ENCODE measurements at regions not wholly inside any gene's neighbourhood (a gene's known extent, or its start where the extent isn't known, plus 50 kb on each side); places are given as distances from the start of the nearest gene placed in this dataset.

- H4K20me1 ChIP-seq (ENCODE audit: insufficient read depth, low read length) = no peaks in the 10 kb centered on the region
- H3K4me3 ChIP-seq (replicated peaks in 1 of 3; ENCODE audit: low read depth in 2 of 3, low read length in 3 of 3) = no peak overlapping the region
- no peak for DNase-seq
- no peaks in the 10 kb centered on the region for H3K79me2 ChIP-seq (ENCODE audit: insufficient read depth, low read length)
- H2AFZ ChIP-seq (ENCODE audit: insufficient read depth, low read depth, low read length, poor library complexity, severe bottlenecking) = no peak overlapping the region
- H3K9me3 ChIP-seq (replicated peaks in 1 of 2; ENCODE audit: control insufficient read depth in 1 of 2, insufficient read depth in 1 of 2, low read length in 2 of 2) = no peaks in the 10 kb centered on the region
- Mint-ChIP-seq H3K27ac (no peak overlapping the region), H3K27me3 (ENCODE audit: low read depth in 3 of 3) (peaks cover 0 to 2% (median 0%) of the 10 kb centered on the region in 3 donors), H3K4me1 (no peaks in the 10 kb centered on the region), H3K4me3 (no peak overlapping the region), H3K36me3 (no peaks in the 10 kb centered on the region), H3K9me3 (peaks cover 0 to 4% (median 0%) of the 10 kb centered on the region in 7 donors)
- no peak overlapping the region for H3K9ac ChIP-seq (ENCODE audit: insufficient read depth, low read length, poor library complexity, severe bottlenecking)
- H3K27me3 ChIP-seq (ENCODE audit: control insufficient read depth in 2 of 2, insufficient read depth in 2 of 2, low read length in 2 of 2) = no peaks in the 10 kb centered on the region
- intact Hi-C loops (cut with micrococcal nuclease) = no loop called here
- H3K4me1 ChIP-seq (ENCODE audit: control insufficient read depth in 1 of 2, insufficient read depth in 2 of 2, low read length in 2 of 2) = no peaks in the 10 kb centered on the region
- no peak for TF ChIP-seq CTCF (IDR thresholded peaks at IDR 0.05)
- no peak overlapping the region for H3K4me2 ChIP-seq (replicated peaks; ENCODE audit: extremely low read depth, low read length, poor library complexity, severe bottlenecking)
- H3K27ac ChIP-seq (ENCODE audit: low read depth in 1 of 2, low read length in 2 of 2) = no peak overlapping the region
- no peaks in the 10 kb centered on the region for H3K36me3 ChIP-seq (replicated peaks in 1 of 2; ENCODE audit: control insufficient read depth in 1 of 2, insufficient read depth in 2 of 2, low read length in 2 of 2)
These were observed 67.0 kb upstream of the NMUR2 start for GRCh38 chr5:152472083-152472482.

DNA sequence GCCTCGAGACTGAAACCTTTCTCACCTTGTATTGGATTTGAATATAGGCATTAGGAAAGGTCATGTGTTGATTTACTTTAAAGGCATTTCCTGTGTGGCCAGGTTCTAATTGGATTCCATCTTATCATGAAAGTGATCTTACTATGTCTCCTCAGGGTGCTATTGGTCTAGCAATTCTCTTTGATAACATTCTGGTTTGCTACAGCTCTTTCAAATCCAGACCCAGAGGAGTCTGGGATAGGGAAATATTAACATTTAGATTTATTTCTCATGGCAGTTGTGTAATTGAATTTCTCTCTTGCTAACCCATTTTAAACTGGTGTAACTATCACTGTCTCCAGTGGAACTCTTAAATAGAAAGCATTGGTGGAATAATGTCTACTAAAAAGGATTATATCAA is 69.9 kb upstream of the NMUR2 start:
- peaks cover 0 to 2% (median 0%) of the 10 kb centered on the region in 3 donors for H3K27me3 Mint-ChIP-seq (ENCODE audit: low read depth in 3 of 3)
- DNase-seq = no peak
- Histone ChIP-seq H3K9me3 (replicated peaks in 1 of 2; ENCODE audit: control insufficient read depth in 1 of 2, insufficient read depth in 1 of 2, low read length in 2 of 2) (no peaks in the 10 kb centered on the region), H3K27ac (ENCODE audit: low read depth in 1 of 2, low read length in 2 of 2) (no peak overlapping the region), H3K9ac (ENCODE audit: insufficient read depth, low read length, poor library complexity, severe bottlenecking) (no peak overlapping the region), H3K4me3 (replicated peaks in 1 of 3; ENCODE audit: low read depth in 2 of 3, low read length in 3 of 3) (no peak overlapping the region), H2AFZ (ENCODE audit: insufficient read depth, low read depth, low read length, poor library complexity, severe bottlenecking) (no peak overlapping the region), H3K4me1 (ENCODE audit: control insufficient read depth in 1 of 2, insufficient read depth in 2 of 2, low read length in 2 of 2) (no peaks in the 10 kb centered on the region), H3K36me3 (replicated peaks in 1 of 2; ENCODE audit: control insufficient read depth in 1 of 2, insufficient read depth in 2 of 2, low read length in 2 of 2) (no peaks in the 10 kb centered on the region), H3K4me2 (replicated peaks; ENCODE audit: extremely low read depth, low read length, poor library complexity, severe bottlenecking) (no peak overlapping the region), H3K27me3 (ENCODE audit: control insufficient read depth in 2 of 2, insufficient read depth in 2 of 2, low read length in 2 of 2) (no peaks in the 10 kb centered on the region), H3K79me2 (ENCODE audit: insufficient read depth, low read length) (no peaks in the 10 kb centered on the region), H4K20me1 (ENCODE audit: insufficient read depth, low read length) (no peaks in the 10 kb centered on the region)
- WGBS (ENCODE audit: insufficient coverage) = no CpG with 5 or more reads among the region's 1 CpG
- H3K4me3 Mint-ChIP-seq = no peak overlapping the region
- H3K4me1 Mint-ChIP-seq = no peaks in the 10 kb centered on the region
- peaks cover 0 to 3% (median under 1%) of the 10 kb centered on the region in 7 donors for H3K9me3 Mint-ChIP-seq
- no peak for TF ChIP-seq CTCF (IDR thresholded peaks at IDR 0.05)
- no peaks in the 10 kb centered on the region for H3K36me3 Mint-ChIP-seq
- intact Hi-C loops (cut with micrococcal nuclease) = no loop called here
- no peak overlapping the region for H3K27ac Mint-ChIP-seq
